MCF 10A (cell line): ENCODE measurements at regions not wholly inside any gene's neighbourhood (a gene's known extent, or its start where the extent isn't known, plus 50 kb on each side); places are given as distances from the start of the nearest gene placed in this dataset.

ENCODE experiments used
- BruUV-seq: library from RNA; stranded (reverse); fragments of 400-500 nt; replicated peaks from 2 replicates; lab custom pipeline; 2021; lab: Mats Ljungman, UMichigan
- CTCF ChIA-PET: fragments of 300-600 bp; sonication (Branson Sonifier 250); formaldehyde crosslinking; extraction: SDS; loops from one replicate; lab custom pipeline; 2021; ENCODE audit warnings: antibody characterized with exemption, inconsistent platforms; lab: Yijun Ruan, JAX
- POLR2A ChIA-PET: fragments of 300-600, 350-650 bp; sonication (Branson Sonifier 250); formaldehyde crosslinking; extraction: SDS; loops from one replicate; lab custom pipeline; 2020; ENCODE audit warnings: antibody characterized with exemption, inconsistent platforms; lab: Yijun Ruan, JAX
- DNase-seq: peaks from one replicate; pipeline ENCODE4 v3.0.0-alpha.2; 2018; ENCODE audit not compliant: unreplicated experiment
- H3K27ac Mint-ChIP-seq: one replicate; pipeline ENCODE4 v1.8.0; 2022; ENCODE audit warnings: mild to moderate bottlenecking, low read depth, mixed read lengths; ENCODE audit not compliant: unreplicated experiment
- H3K27me3 Mint-ChIP-seq: one replicate; pipeline ENCODE4 v1.8.0; 2022; ENCODE audit warnings: mixed read lengths; ENCODE audit not compliant: insufficient read depth, unreplicated experiment
- H3K36me3 Mint-ChIP-seq: one replicate; pipeline ENCODE4 v1.8.0; 2022; ENCODE audit warnings: mild to moderate bottlenecking, moderate library complexity, mixed read lengths; ENCODE audit not compliant: insufficient read depth, unreplicated experiment
- H3K4me1 Mint-ChIP-seq: one replicate; pipeline ENCODE4 v1.8.0; 2022; ENCODE audit warnings: mixed read lengths; ENCODE audit not compliant: insufficient read depth, unreplicated experiment
- H3K4me3 Mint-ChIP-seq: one replicate; pipeline ENCODE4 v1.8.0; 2022; ENCODE audit warnings: mild to moderate bottlenecking, moderate library complexity, mixed read lengths; ENCODE audit not compliant: unreplicated experiment
- H3K9me3 Mint-ChIP-seq: one replicate; pipeline ENCODE4 v1.8.0; 2022; ENCODE audit warnings: mixed read lengths; ENCODE audit not compliant: unreplicated experiment
- CTCF ChIP-seq: fragments of 200-600 bp; IDR thresholded peaks from one replicate; pipeline ENCODE4 v1.8.0; 2022; ENCODE audit warnings: antibody characterized with exemption, mild to moderate bottlenecking; ENCODE audit not compliant: unreplicated experiment
- intact Hi-C: fragments of 100-400 bp; cut with micrococcal nuclease; formaldehyde crosslinking; loops from 2 replicates; pipeline ENCODE4 v1.14.1; 2022

- Mint-ChIP-seq H3K4me1 (no peaks in the 10 kb centered on the region), H3K36me3 (no peaks in the 10 kb centered on the region), H3K27ac (no peak overlapping the region), H3K4me3 (no peak overlapping the region), H3K9me3 (peaks cover 7% of the 10 kb centered on the region), H3K27me3 (no peaks in the 10 kb centered on the region)
- TF ChIP-seq CTCF = no peak
- POLR2A ChIA-PET = no interaction called here
- no peak for DNase-seq
- intact Hi-C loops = no loop called here
- BruUV-seq = no TSS peak
- CTCF ChIA-PET = no interaction called here
Observed at GRCh38 chr2:217267758-217268157, 407.9 kb upstream of the TNP1 start.

- Mint-ChIP-seq H3K27me3 (no peaks in the 10 kb centered on the region), H3K9me3 (peaks cover 7% of the 10 kb centered on the region), H3K27ac (no peak overlapping the region), H3K4me3 (no peak overlapping the region), H3K36me3 (no peaks in the 10 kb centered on the region), H3K4me1 (no peaks in the 10 kb centered on the region)
- no peak for TF ChIP-seq CTCF
- DNase-seq = no peak
- POLR2A ChIA-PET = no interaction called here
- intact Hi-C loops = no loop called here
- CTCF ChIA-PET = no interaction called here
- no TSS peak for BruUV-seq
Observed at GRCh38 chr2:217263756-217264155, 403.9 kb upstream of the TNP1 start.

GRCh38 chr2:217262911-217263310 is 403.0 kb upstream of the TNP1 start:
- Mint-ChIP-seq H3K27ac (no peak overlapping the region), H3K27me3 (no peaks in the 10 kb centered on the region), H3K4me3 (no peak overlapping the region), H3K36me3 (no peaks in the 10 kb centered on the region), H3K9me3 (no peaks in the 10 kb centered on the region), H3K4me1 (no peaks in the 10 kb centered on the region)
- DNase-seq = no peak
- POLR2A ChIA-PET = no interaction called here
- intact Hi-C loops = no loop called here
- no peak for TF ChIP-seq CTCF
- BruUV-seq = no TSS peak
- CTCF ChIA-PET = interaction anchor here (0.6 kb wide), 1 partner anchor 81 kb away, joined by 4 read pairs; no protein-coding TSS in a partner anchor

- H3K27me3 Mint-ChIP-seq = no peaks in the 10 kb centered on the region
- no peaks in the 10 kb centered on the region for H3K36me3 Mint-ChIP-seq
- no peak overlapping the region for H3K4me3 Mint-ChIP-seq
- ChIA-PET POLR2A (no interaction called here), CTCF (no interaction called here)
- no peaks in the 10 kb centered on the region for H3K4me1 Mint-ChIP-seq
- DNase-seq = no peak
- intact Hi-C loops = no loop called here
- H3K9me3 Mint-ChIP-seq = no peaks in the 10 kb centered on the region
- no TSS peak for BruUV-seq
- no peak overlapping the region for H3K27ac Mint-ChIP-seq
- TF ChIP-seq CTCF = no peak
Observed at GRCh38 chr2:217261452-217261851, 401.6 kb upstream of the TNP1 start.
